ENCODE measurements at regions not wholly inside any gene's neighbourhood (a gene's known extent, or its start where the extent isn't known, plus 50 kb on each side); places are given as distances from the start of the nearest gene placed in this dataset.

DNA sequence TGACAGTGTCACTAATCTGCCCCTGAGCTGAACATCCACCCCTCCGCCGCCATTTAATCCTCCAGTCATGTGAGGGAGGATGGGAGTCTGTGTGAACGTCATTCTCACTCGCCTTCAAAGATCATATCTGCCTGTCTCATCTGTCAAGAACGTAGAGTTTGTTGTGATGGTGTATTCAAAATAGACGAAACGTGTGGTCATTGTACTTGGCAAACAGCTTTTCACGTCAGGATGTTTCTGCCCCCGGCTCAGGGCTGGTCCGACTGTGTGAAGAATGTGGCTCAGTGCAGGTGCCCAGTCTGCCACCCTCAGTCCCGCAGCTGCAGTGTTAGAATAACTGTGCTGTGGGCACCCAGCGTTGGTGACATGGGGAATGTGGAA lies 148.0 kb downstream of the KCNJ12 start:
- Histone ChIP-seq H3K56ac (ENCODE audit: insufficient read length, low read depth, low read length) (no peak overlapping the region), H3K23ac (ENCODE audit: insufficient read length, low read depth, low read length) (no peak overlapping the region), H4K5ac (ENCODE audit: insufficient read length, low read depth, low read length) (no peak overlapping the region), H2AFZ (ENCODE audit: low read length) (no peak overlapping the region), H3K79me2 (ENCODE audit: insufficient read depth, low read length) (no peaks in the 10 kb centered on the region), H2BK120ac (ENCODE audit: low read depth, low read length, poor library complexity, severe bottlenecking) (no peak overlapping the region), H3K4me2 (ENCODE audit: insufficient read depth, insufficient read length, low read length) (no peak overlapping the region), H3T11ph (ENCODE audit: low read length) (no peak overlapping the region), H2BK15ac (ENCODE audit: low read depth, low read length) (no peak overlapping the region), H3K27ac (ENCODE audit: insufficient read length, low read depth, low read length) (no peak overlapping the region), H3K18ac (ENCODE audit: insufficient read length, low read depth, low read length) (no peak overlapping the region), H2BK5ac (ENCODE audit: insufficient read length, low read length) (no peak overlapping the region), H3K23me2 (ENCODE audit: insufficient read length, low read depth, low read length, poor library complexity, severe bottlenecking) (no peaks in the 10 kb centered on the region), H4K20me1 (ENCODE audit: control insufficient read depth, insufficient read depth, insufficient read length) (peaks cover 2% of the 10 kb centered on the region), H3K14ac (ENCODE audit: insufficient read depth, low read length) (no peak overlapping the region), H2BK12ac (ENCODE audit: insufficient read length, low read depth, low read length) (no peak overlapping the region), H3K27me3 (ENCODE audit: insufficient read depth, low read length) (no peaks in the 10 kb centered on the region), H4K8ac (replicated peaks; ENCODE audit: insufficient read length, low read depth, low read length) (no peak overlapping the region), H3K9me3 (ENCODE audit: control insufficient read depth, low read depth, low read length) (no peaks in the 10 kb centered on the region), H3K79me1 (ENCODE audit: insufficient read depth, low read depth, low read length, poor library complexity, severe bottlenecking) (no peaks in the 10 kb centered on the region), H2AK5ac (ENCODE audit: insufficient read length, low read length) (no peak overlapping the region), H4K91ac (ENCODE audit: insufficient read length, low read depth, low read length) (no peak overlapping the region), H2BK20ac (ENCODE audit: low read depth, low read length, poor library complexity, severe bottlenecking) (no peak overlapping the region), H3K9ac (ENCODE audit: extremely low read depth, insufficient read length, low read length) (no peak overlapping the region), H3K4me1 (ENCODE audit: insufficient read depth, low read length) (no peaks in the 10 kb centered on the region), H3K4ac (ENCODE audit: low read depth, low read length) (no peak overlapping the region)
- WGBS (ENCODE audit: extremely low coverage, insufficient read length, low lambda C conversion rate), result no CpG with 5 or more reads among the region's 12 CpGs
- peaks cover 3 to 5% of the 10 kb centered on the region in 2 experiments; a peak in 3 of 4 replicates for H3K4me1 Mint-ChIP-seq
- H3K27me3 Mint-ChIP-seq (ENCODE audit: low read depth), result peaks cover 4% of the 10 kb centered on the region
- H3K4me3 Mint-ChIP-seq, result no peak overlapping the region
- no peak for DNase-seq
- H3K9me3 Mint-ChIP-seq, result peaks cover 7 to 14% of the 10 kb centered on the region in 2 experiments; a peak in 4 of 5 replicates
- TF ChIP-seq, protein P1, sequence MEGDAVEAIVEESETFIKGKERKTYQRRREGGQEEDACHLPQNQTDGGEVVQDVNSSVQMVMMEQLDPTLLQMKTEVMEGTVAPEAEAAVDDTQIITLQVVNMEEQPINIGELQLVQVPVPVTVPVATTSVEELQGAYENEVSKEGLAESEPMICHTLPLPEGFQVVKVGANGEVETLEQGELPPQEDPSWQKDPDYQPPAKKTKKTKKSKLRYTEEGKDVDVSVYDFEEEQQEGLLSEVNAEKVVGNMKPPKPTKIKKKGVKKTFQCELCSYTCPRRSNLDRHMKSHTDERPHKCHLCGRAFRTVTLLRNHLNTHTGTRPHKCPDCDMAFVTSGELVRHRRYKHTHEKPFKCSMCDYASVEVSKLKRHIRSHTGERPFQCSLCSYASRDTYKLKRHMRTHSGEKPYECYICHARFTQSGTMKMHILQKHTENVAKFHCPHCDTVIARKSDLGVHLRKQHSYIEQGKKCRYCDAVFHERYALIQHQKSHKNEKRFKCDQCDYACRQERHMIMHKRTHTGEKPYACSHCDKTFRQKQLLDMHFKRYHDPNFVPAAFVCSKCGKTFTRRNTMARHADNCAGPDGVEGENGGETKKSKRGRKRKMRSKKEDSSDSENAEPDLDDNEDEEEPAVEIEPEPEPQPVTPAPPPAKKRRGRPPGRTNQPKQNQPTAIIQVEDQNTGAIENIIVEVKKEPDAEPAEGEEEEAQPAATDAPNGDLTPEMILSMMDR (conservative IDR thresholded peaks at IDR 0.05), result no peak
- no peaks in the 10 kb centered on the region for H3K36me3 Mint-ChIP-seq (ENCODE audit: insufficient read depth in 1 of 3, low read depth in 3 of 3)
- H3K27ac Mint-ChIP-seq, result no peak overlapping the region

All from H9 (cell line).